Kidney epithelial cell (primary cell): ENCODE measurements at regions not wholly inside any gene's neighbourhood (a gene's known extent, or its start where the extent isn't known, plus 50 kb on each side); places are given as distances from the start of the nearest gene placed in this dataset.

Source experiments
- DNase-seq: peaks from one replicate; pipeline ENCODE4 v3.0.0-alpha.2; 2010; ENCODE audit warnings: low read depth
- H3K27me3 ChIP-seq: 2 replicates; pipeline ENCODE4 v1.6.0; 2011; ENCODE audit warnings: low read length; ENCODE audit not compliant: control insufficient read depth, insufficient read depth
- H3K36me3 ChIP-seq: 2 replicates; pipeline ENCODE4 v1.5.1; 2011; ENCODE audit warnings: low read length; ENCODE audit not compliant: control insufficient read depth, insufficient read depth
- H3K4me3 ChIP-seq: 2 replicates; pipeline ENCODE4 v1.5.1; 2011; ENCODE audit warnings: low read depth, mild to moderate bottlenecking, control low read depth, low read length
- TF ChIP-seq, protein P1 (sequence below): IDR thresholded peaks from 2 replicates; pipeline ENCODE4 v1.5.1; 2011; ENCODE audit warnings: mild to moderate bottlenecking, moderate library complexity, low read length, control low read depth, inconsistent platforms; ENCODE audit not compliant: insufficient read depth, poor library complexity, severe bottlenecking

DNA sequence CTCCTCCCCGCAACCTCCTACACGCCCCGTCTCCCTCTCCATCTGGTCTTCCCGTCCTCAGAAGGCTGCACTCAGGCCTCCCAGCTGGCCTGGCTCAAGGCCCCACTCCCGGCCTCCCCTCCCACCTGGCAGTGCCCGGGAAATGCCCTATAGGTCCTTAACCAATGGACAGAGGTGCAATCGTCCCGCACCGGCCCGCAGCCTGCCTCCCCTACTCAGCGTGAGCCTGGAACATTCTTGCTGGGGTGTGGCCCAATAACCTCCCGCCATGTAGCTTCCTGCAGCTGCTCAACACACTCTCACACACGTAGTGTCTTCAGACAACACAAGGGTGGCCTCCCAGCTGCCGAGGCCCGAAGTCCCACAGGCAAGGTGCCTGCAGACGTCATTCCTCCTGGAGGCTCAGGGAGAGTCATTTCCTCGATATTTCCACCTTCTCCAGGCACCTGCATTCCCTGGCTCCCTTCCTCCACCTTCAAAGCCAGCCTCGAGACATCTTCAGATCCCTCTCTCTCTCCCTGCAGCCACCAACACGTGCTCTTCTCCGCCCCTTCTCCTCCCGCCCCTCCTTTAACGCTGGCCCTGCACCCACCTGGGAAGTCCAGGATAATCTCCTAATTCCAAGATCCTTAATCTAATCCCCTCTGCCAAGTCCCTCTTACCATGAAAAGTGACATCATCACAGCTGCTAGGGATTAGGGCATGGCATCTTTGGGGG is 56.2 kb downstream of the ADRA2C start:
- Histone ChIP-seq H3K4me3 (no peak overlapping the region), H3K27me3 (peaks cover 2% of the 10 kb centered on the region), H3K36me3 (no peaks in the 10 kb centered on the region)
- TF ChIP-seq, protein P1, sequence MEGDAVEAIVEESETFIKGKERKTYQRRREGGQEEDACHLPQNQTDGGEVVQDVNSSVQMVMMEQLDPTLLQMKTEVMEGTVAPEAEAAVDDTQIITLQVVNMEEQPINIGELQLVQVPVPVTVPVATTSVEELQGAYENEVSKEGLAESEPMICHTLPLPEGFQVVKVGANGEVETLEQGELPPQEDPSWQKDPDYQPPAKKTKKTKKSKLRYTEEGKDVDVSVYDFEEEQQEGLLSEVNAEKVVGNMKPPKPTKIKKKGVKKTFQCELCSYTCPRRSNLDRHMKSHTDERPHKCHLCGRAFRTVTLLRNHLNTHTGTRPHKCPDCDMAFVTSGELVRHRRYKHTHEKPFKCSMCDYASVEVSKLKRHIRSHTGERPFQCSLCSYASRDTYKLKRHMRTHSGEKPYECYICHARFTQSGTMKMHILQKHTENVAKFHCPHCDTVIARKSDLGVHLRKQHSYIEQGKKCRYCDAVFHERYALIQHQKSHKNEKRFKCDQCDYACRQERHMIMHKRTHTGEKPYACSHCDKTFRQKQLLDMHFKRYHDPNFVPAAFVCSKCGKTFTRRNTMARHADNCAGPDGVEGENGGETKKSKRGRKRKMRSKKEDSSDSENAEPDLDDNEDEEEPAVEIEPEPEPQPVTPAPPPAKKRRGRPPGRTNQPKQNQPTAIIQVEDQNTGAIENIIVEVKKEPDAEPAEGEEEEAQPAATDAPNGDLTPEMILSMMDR: no peak
- no peak for DNase-seq

DNA sequence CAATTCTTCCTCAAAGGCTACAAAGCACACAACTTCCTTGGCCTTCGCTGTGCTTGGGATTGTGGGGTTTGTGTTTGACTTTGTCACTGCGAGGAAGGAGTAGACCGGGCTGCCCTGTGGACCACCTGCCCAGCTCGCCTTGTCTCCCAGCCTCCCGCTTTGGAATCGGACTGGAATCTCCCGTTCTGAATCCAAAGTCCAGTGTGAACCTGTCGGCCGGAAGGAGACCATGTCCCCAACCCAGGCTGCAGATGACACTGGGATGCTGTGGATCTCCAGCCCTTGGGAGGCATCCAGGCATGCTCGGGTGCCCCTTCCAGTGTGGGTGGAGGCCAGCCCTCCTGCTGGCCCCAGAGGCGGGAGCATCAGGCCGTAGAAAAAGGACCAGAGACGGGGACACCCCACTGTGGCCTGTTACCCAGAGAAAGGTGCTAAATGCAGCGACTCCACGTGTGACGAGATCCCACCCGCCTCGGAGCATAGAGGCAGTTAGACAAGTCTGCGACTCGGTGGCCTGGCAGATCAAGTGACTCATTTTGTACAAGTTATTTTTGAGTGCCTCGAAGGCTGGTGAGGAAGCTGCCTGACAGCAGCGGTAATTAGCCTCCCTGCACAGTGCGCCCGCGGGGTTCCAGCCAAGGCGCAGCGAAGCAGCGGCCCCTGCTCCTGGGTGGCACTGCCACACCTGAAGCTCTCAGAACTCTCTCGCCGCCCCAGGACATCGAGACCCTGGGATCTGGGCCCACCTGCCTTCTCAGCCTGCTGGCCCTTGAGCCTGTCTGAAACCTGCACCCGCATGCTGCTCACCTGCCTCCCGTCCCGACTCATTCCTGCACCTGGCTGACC is 57.5 kb downstream of the ADRA2C start:
- Histone ChIP-seq H3K27me3 (peaks cover 2% of the 10 kb centered on the region), H3K36me3 (no peaks in the 10 kb centered on the region), H3K4me3 (no peak overlapping the region)
- TF ChIP-seq, protein P1: no peak
- DNase-seq: no peak

GRCh38 chr4:3824521-3825270 is 58.5 kb downstream of the ADRA2C start:
- H3K27me3 ChIP-seq: peaks cover 2% of the 10 kb centered on the region
- TF ChIP-seq, protein P1: no peak

GRCh38 chr4:3825530-3825929 is 59.3 kb downstream of the ADRA2C start:
- DNase-seq: no peak
- Histone ChIP-seq H3K27me3 (peaks cover 2% of the 10 kb centered on the region), H3K36me3 (no peaks in the 10 kb centered on the region), H3K4me3 (no peak overlapping the region)
- TF ChIP-seq, protein P1: no peak

More at GRCh38 chr4:3824521-3825270, 58.5 kb downstream of the ADRA2C start:
- Histone ChIP-seq H3K36me3 (no peaks in the 10 kb centered on the region), H3K4me3 (no peak overlapping the region)
- no peak for DNase-seq

DNA sequence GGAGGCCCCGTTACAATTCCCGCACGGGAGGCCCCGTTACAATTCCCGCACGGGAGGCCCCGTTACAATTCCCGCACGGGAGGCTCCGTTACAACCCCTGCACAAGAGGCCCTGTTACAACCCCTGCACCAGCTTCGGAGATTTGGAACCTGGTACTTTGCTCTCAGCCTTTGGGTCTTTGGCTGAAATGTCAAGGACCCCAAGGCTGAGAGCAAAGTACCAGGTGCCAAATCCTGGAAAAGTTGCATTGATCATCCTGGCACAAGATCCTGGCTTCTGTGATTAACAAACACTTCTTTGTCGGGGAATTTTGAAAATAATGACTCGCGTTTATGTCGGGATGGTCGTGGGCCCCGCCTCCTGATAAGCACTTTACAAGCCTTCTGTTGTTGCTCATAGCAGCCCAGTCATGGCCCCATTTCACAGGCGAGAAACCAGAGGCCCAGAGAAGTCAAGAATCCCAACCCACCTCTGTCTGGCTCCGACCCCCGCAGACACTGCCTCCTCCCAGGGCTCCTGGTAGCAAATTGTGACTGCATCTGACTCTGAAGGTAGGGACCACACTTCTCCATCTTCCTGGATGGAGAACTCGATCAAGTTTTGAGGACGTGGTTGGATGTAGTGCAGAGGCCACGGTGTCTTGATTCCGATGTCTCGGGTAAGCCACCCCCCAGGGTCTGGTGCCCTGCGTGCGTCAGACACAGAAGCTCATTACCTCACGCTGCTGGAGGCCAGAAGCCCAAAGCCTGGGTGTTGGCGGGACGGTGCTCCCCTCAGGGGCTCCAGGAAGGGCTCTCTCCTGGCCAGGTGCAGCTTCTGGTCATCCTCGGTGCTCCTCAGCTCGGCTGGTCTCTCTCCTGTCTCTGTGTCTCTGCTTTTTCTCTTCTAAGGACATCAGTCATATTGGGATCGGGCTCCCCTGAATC is 60.3 kb downstream of the ADRA2C start:
- peaks cover 2% of the 10 kb centered on the region for H3K27me3 ChIP-seq
- H3K36me3 ChIP-seq: no peaks in the 10 kb centered on the region
- no peak for DNase-seq
- TF ChIP-seq, protein P1: no peak
- H3K4me3 ChIP-seq: no peak overlapping the region
